GM12878 (cell line): ENCODE measurements at regions not wholly inside any gene's neighbourhood (a gene's known extent, or its start where the extent isn't known, plus 50 kb on each side); places are given as distances from the start of the nearest gene placed in this dataset.

Experiments
- FOS ChIP-seq: IDR thresholded peaks from 3 replicates; pipeline ENCODE4 v1.6.1; 2011; ENCODE audit warnings: borderline replicate concordance; ENCODE audit not compliant: insufficient read length; ENCODE audit errors: extremely low read depth
- HDAC2 ChIP-seq: fragments of 200-600 bp; sonication (generic); IDR thresholded peaks from 2 replicates; pipeline ENCODE4 v1.6.1; 2017
- NFYB ChIP-seq: IDR thresholded peaks from 2 replicates; pipeline ENCODE4 v1.6.1; 2011; ENCODE audit warnings: low read depth, mild to moderate bottlenecking, low read length, improper control_type of control experiment, moderate library complexity; ENCODE audit not compliant: insufficient read depth
- SPI1 ChIP-seq: IDR thresholded peaks from 2 replicates; pipeline ENCODE4 v1.6.1; 2011; ENCODE audit warnings: low read depth, mild to moderate bottlenecking, low read length, moderate library complexity, borderline replicate concordance; ENCODE audit not compliant: insufficient read depth

DNA sequence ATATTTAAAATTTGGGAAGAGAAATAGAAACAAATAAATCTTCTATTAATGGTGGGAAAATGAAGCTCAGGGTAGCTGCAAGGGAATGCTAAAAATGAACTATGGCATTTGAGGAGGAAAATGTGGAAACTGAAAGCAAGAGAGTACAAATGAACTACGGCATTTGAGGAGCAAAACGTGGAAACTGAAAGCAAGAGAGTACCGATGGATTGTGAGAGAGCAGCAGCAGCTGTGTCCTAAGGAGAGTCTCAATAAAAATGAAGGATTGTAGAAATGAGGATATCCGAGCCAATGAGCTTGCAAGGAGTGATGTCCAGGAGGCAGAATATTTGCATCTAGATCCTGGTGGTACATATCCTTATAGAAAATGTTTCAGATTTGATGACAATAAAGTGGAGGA, 547.1 kb upstream of the ZNF337 start:
- TF ChIP-seq FOS: no peak
- TF ChIP-seq NFYB: no peak
- TF ChIP-seq SPI1: no peak
- no peak for TF ChIP-seq HDAC2
